Mesenchymal stem cell (in vitro differentiated cells and primary cell): ENCODE measurements at regions not wholly inside any gene's neighbourhood (a gene's known extent, or its start where the extent isn't known, plus 50 kb on each side); places are given as distances from the start of the nearest gene placed in this dataset.
"Not testable (repeated sequence)": the region's sequence is repeated elsewhere in the genome, so short reads cannot be mapped to it uniquely, and the experiment has no call there.

ENCODE experiments used
- DNase-seq: peaks from one replicate; pipeline ENCODE4 v3.0.0-alpha.2; 2013
- H2AFZ ChIP-seq: one replicate; pipeline ENCODE4 v1.6.1; 2013; ENCODE audit warnings: low read depth, mild to moderate bottlenecking, control low read depth, inconsistent platforms, low read length, moderate library complexity
- H2AK5ac ChIP-seq: 2 replicates; pipeline ENCODE4 v1.6.1; 2013; ENCODE audit warnings: low read length, moderate library complexity, mild to moderate bottlenecking, inconsistent platforms; ENCODE audit not compliant: severe bottlenecking
- H2BK120ac ChIP-seq: one replicate; pipeline ENCODE4 v1.6.1; 2013; ENCODE audit warnings: low read depth, mild to moderate bottlenecking, inconsistent platforms, low read length, moderate library complexity
- H2BK12ac ChIP-seq, 2 experiments: one replicate each; pipeline ENCODE4 v1.6.1; 2013; ENCODE audit warnings: inconsistent platforms in 2 of 2, low read length in 2 of 2, mild to moderate bottlenecking in 2 of 2, moderate library complexity in 2 of 2, control low read depth in 1 of 2
- H2BK15ac ChIP-seq: one replicate; pipeline ENCODE4 v1.6.1; 2013; ENCODE audit warnings: mild to moderate bottlenecking, low read depth, inconsistent platforms; ENCODE audit not compliant: poor library complexity, severe bottlenecking
- H2BK5ac ChIP-seq: 2 replicates; pipeline ENCODE4 v1.6.1; 2013; ENCODE audit warnings: low read depth, mild to moderate bottlenecking, low read length, control low read depth, inconsistent platforms; ENCODE audit not compliant: poor library complexity, severe bottlenecking
- H3K14ac ChIP-seq, 2 experiments: one replicate each; pipeline ENCODE4 v1.6.1; 2013; ENCODE audit warnings: inconsistent platforms in 2 of 2, low read length in 2 of 2, control low read depth in 1 of 2, mild to moderate bottlenecking in 1 of 2, moderate library complexity in 1 of 2
- H3K18ac ChIP-seq, 2 experiments: one replicate each; pipeline ENCODE4 v1.6.1; 2013; ENCODE audit warnings: inconsistent platforms in 2 of 2, low read length in 2 of 2, control low read depth in 1 of 2, low read depth in 1 of 2, mild to moderate bottlenecking in 1 of 2
- H3K23ac ChIP-seq, 2 experiments: one replicate each; pipeline ENCODE4 v1.6.1; 2013; ENCODE audit warnings: inconsistent platforms in 2 of 2, low read length in 2 of 2, mild to moderate bottlenecking in 2 of 2, moderate library complexity in 2 of 2, control low read depth in 1 of 2
- H3K27ac ChIP-seq: 2 replicates; pipeline ENCODE4 v1.5.1; 2013; ENCODE audit warnings: mild to moderate bottlenecking, moderate library complexity, low read length, control low read depth, inconsistent platforms; ENCODE audit not compliant: poor library complexity, severe bottlenecking
- H3K27me3 ChIP-seq, 2 experiments: 2 replicates each; pipeline versions ENCODE4 v1.6.1 to v1.7.0; 2013; ENCODE audit warnings: low read length in 2 of 2, mild to moderate bottlenecking in 2 of 2, moderate library complexity in 2 of 2, control low read depth in 1 of 2, inconsistent platforms in 1 of 2; ENCODE audit not compliant: control insufficient read depth in 1 of 2, insufficient read depth in 1 of 2
- H3K36me3 ChIP-seq, 2 experiments: 2 replicates each; pipeline versions ENCODE4 v1.6.1 to v1.7.0; 2013; ENCODE audit warnings: low read length in 2 of 2, control low read depth in 1 of 2, inconsistent platforms in 1 of 2, low read depth in 1 of 2, mild to moderate bottlenecking in 1 of 2; ENCODE audit not compliant: insufficient read depth in 2 of 2, control insufficient read depth in 1 of 2
- H3K4ac ChIP-seq, 2 experiments: one replicate each; pipeline ENCODE4 v1.6.1; 2013; ENCODE audit warnings: inconsistent platforms in 2 of 2, low read length in 2 of 2, mild to moderate bottlenecking in 2 of 2, moderate library complexity in 2 of 2, control low read depth in 1 of 2, low read depth in 1 of 2
- H3K4me1 ChIP-seq: 2 replicates; pipeline ENCODE4 v1.6.1; 2013; ENCODE audit warnings: low read depth, low read length, control low read depth; ENCODE audit not compliant: control insufficient read depth, insufficient read depth
- H3K4me2 ChIP-seq: 2 replicates; pipeline ENCODE4 v1.6.1; 2013; ENCODE audit warnings: low read length, mild to moderate bottlenecking, inconsistent platforms; ENCODE audit not compliant: poor library complexity, severe bottlenecking
- H3K4me3 ChIP-seq, 2 experiments: 2 replicates each; pipeline versions ENCODE4 v1.5.1 to v1.7.0; 2013; ENCODE audit warnings: low read length in 2 of 2, mild to moderate bottlenecking in 2 of 2, control low read depth in 1 of 2, low read depth in 1 of 2; ENCODE audit not compliant: insufficient read depth in 1 of 2
- H3K79me1 ChIP-seq: replicated peaks from 2 replicates; pipeline ENCODE4 v1.6.1; 2013; ENCODE audit warnings: mild to moderate bottlenecking, control low read depth, low read length, inconsistent platforms; ENCODE audit not compliant: poor library complexity, severe bottlenecking
- H3K9ac ChIP-seq: 2 replicates; pipeline ENCODE4 v1.7.0; 2013; ENCODE audit warnings: mild to moderate bottlenecking, low read length, moderate library complexity
- H3K9me3 ChIP-seq: 2 replicates; pipeline ENCODE4 v1.7.0; 2013; ENCODE audit warnings: mild to moderate bottlenecking, low read length; ENCODE audit not compliant: control insufficient read depth
- H4K8ac ChIP-seq: one replicate; pipeline ENCODE4 v1.6.1; 2013; ENCODE audit warnings: inconsistent platforms, mild to moderate bottlenecking, low read length, moderate library complexity
- H4K91ac ChIP-seq: one replicate; pipeline ENCODE4 v1.6.1; 2013; ENCODE audit warnings: mild to moderate bottlenecking, low read length, inconsistent platforms
- WGBS: methylation state at CpG from one replicate; pipeline ENCODE4 v1.1.7; 2013; ENCODE audit warnings: mixed read lengths; 5-methylcytosine and 5-hydroxymethylcytosine counted together

GRCh38 chr2:22970284-22970975 is 414.5 kb upstream of the KLHL29 start:
- Histone ChIP-seq H2AK5ac (no peak overlapping the region), H2BK120ac (no peak overlapping the region), H3K18ac (no peak overlapping the region), H3K9me3 (peaks cover 5% of the 10 kb centered on the region), H4K8ac (no peak overlapping the region), H2BK5ac (no peak overlapping the region), H3K4me1 (no peaks in the 10 kb centered on the region), H3K4me3 (no peak overlapping the region), H3K36me3 (no peaks in the 10 kb centered on the region), H3K4me2 (no peak overlapping the region), H2AFZ (no peak overlapping the region), H3K27ac (no peak overlapping the region), H2BK15ac (no peak overlapping the region), H2BK12ac (no peak overlapping the region), H3K4ac (no peak overlapping the region), H3K79me1 (no peaks in the 10 kb centered on the region), H4K91ac (no peak overlapping the region), H3K14ac (no peak overlapping the region), H3K23ac (no peak overlapping the region), H3K27me3 (no peaks in the 10 kb centered on the region), H3K9ac (no peak overlapping the region)
- 49% methylated on average over 6 of the region's 8 CpGs for WGBS
- DNase-seq: no peak

- WGBS: no CpG with 5 or more reads among the region's 2 CpGs
These were observed 414.0 kb upstream of the KLHL29 start for GRCh38 chr2:22970991-22971390.

GRCh38 chr2:22981785-22982184 is 403.2 kb upstream of the KLHL29 start:
- Histone ChIP-seq H3K9me3 (no peaks in the 10 kb centered on the region), H3K4me3 (no peak overlapping the region), H3K9ac (no peak overlapping the region), H3K27ac (no peak overlapping the region), H4K91ac (no peak overlapping the region), H3K36me3 (no peaks in the 10 kb centered on the region), H2AK5ac (no peak overlapping the region), H3K4me2 (no peak overlapping the region), H3K4me1 (no peaks in the 10 kb centered on the region), H3K18ac (no peak overlapping the region), H3K14ac (no peak overlapping the region), H2BK15ac (no peak overlapping the region), H2BK120ac (no peak overlapping the region), H2BK5ac (no peak overlapping the region), H3K27me3 (no peaks in the 10 kb centered on the region), H4K8ac (no peak overlapping the region), H3K4ac (no peak overlapping the region), H3K79me1 (no peaks in the 10 kb centered on the region), H2BK12ac (no peak overlapping the region), H3K23ac (no peak overlapping the region), H2AFZ (no peak overlapping the region)
- WGBS: no CpG with 5 or more reads among the region's 1 CpG
- DNase-seq: no peak

More at GRCh38 chr2:22970991-22971390, 414.0 kb upstream of the KLHL29 start:
- H3K14ac ChIP-seq: no peak overlapping the region
- H2BK15ac ChIP-seq: no peak overlapping the region
- no peaks in the 10 kb centered on the region for H3K9me3 ChIP-seq
- no peak overlapping the region for H4K8ac ChIP-seq
- no peak overlapping the region for H3K27ac ChIP-seq
- no peaks in the 10 kb centered on the region for H3K36me3 ChIP-seq
- H3K79me1 ChIP-seq: no peaks in the 10 kb centered on the region
- H2AFZ ChIP-seq: no peak overlapping the region
- no peak overlapping the region for H3K4me2 ChIP-seq
- H3K9ac ChIP-seq: no peak overlapping the region
- no peak overlapping the region for H2BK5ac ChIP-seq
- H3K4me3 ChIP-seq: no peak overlapping the region
- H2BK120ac ChIP-seq: no peak overlapping the region
- no peak overlapping the region for H4K91ac ChIP-seq
- no peaks in the 10 kb centered on the region for H3K27me3 ChIP-seq
- DNase-seq: no peak
- no peak overlapping the region for H2AK5ac ChIP-seq
- no peaks in the 10 kb centered on the region for H3K4me1 ChIP-seq
- H3K4ac ChIP-seq: no peak overlapping the region
- no peak overlapping the region for H2BK12ac ChIP-seq
- H3K18ac ChIP-seq: no peak overlapping the region
- H3K23ac ChIP-seq: no peak overlapping the region

GRCh38 chr2:22984152-22984551 is 400.8 kb upstream of the KLHL29 start:
- H4K91ac ChIP-seq, H3K23ac ChIP-seq, H2AFZ ChIP-seq, H2BK12ac ChIP-seq, H3K9me3 ChIP-seq, H2BK120ac ChIP-seq, H2AK5ac ChIP-seq, H2BK15ac ChIP-seq, H3K27me3 ChIP-seq, H3K4me2 ChIP-seq, H3K4me1 ChIP-seq, H3K36me3 ChIP-seq, H3K14ac ChIP-seq, H4K8ac ChIP-seq, H3K27ac ChIP-seq, DNase-seq, H2BK5ac ChIP-seq, H3K4ac ChIP-seq, H3K4me3 ChIP-seq, H3K18ac ChIP-seq, H3K9ac ChIP-seq, H3K79me1 ChIP-seq: not testable (repeated sequence)
- whole genome bisulfite sequencing: 78% methylated on average over 9 of the region's 25 CpGs
